B cell (primary cell): ENCODE measurements at regions not wholly inside any gene's neighbourhood (a gene's known extent, or its start where the extent isn't known, plus 50 kb on each side); places are given as distances from the start of the nearest gene placed in this dataset.

ENCODE experiments used
- ATAC-seq: fragments of 200-7000 bp; cut with Tn5 transposase; one replicate; pipeline ENCODE4 v1.10.0; 2021; ENCODE audit warnings: low read depth, mild to moderate bottlenecking, moderate number of reproducible peaks, moderate library complexity
- CTCF ChIA-PET: fragments of 350-600 bp; sonication (Branson Sonifier 250); formaldehyde crosslinking; loops from one replicate; lab custom pipeline; 2021; ENCODE audit warnings: antibody characterized with exemption, inconsistent platforms; lab: Charles Lee
- POLR2A ChIA-PET: fragments of 350-600 bp; sonication (Branson Sonifier 250); formaldehyde crosslinking; loops from one replicate; lab custom pipeline; 2021; ENCODE audit warnings: antibody characterized with exemption; lab: Charles Lee
- DNase-seq: peaks from one replicate; pipeline ENCODE4 v3.0.0; 2013
- H2AFZ ChIP-seq: 2 replicates; pipeline ENCODE4 v1.6.1; 2012; ENCODE audit warnings: mild to moderate bottlenecking, low read depth, low read length; ENCODE audit not compliant: insufficient read depth, poor library complexity, severe bottlenecking
- H3K27ac ChIP-seq, 2 donors: 1 replicate in 1 of 2; 2 replicates in 1 of 2; pipeline ENCODE4 v1.5.1; 2012 to 2013; ENCODE audit warnings: low read length in 2 of 2, mild to moderate bottlenecking in 2 of 2, moderate library complexity in 1 of 2
- H3K27me3 ChIP-seq, 4 experiments: fragments of 200-600 bp in 1 of 4; sonication (generic) in 1 of 4; replicated peaks in 1 of 4; 1 replicate in 2 of 4; 2 replicates in 2 of 4; pipeline versions ENCODE4 v1.6.1 to v1.7.0; 2013 to 2016; ENCODE audit warnings: low read length in 3 of 4, mild to moderate bottlenecking in 2 of 4, mixed read lengths in 1 of 4, moderate library complexity in 1 of 4; ENCODE audit not compliant: insufficient read depth in 4 of 4, control insufficient read depth in 3 of 4; ENCODE audit errors: control extremely low read depth in 1 of 4
- H3K36me3 ChIP-seq, 2 experiments: replicated peaks in 1 of 2; 1 replicate in 1 of 2; 2 replicates in 1 of 2; pipeline versions ENCODE4 v1.6.1 to v1.7.1; 2013; ENCODE audit warnings: low read length in 1 of 2; ENCODE audit not compliant: insufficient read depth in 2 of 2, control insufficient read depth in 1 of 2; ENCODE audit errors: control extremely low read depth in 1 of 2, extremely low read depth in 1 of 2
- H3K4me1 ChIP-seq, 2 donors: fragments of 200-600 bp in 1 of 2; sonication (generic) in 1 of 2; 1 replicate in 1 of 2; 2 replicates in 1 of 2; pipeline versions ENCODE4 v1.5.1 to v1.6.1; 2013 to 2017; ENCODE audit warnings: low read length in 2 of 2; ENCODE audit not compliant: control insufficient read depth in 2 of 2, insufficient read depth in 2 of 2
- H3K4me2 ChIP-seq: replicated peaks from 2 replicates; pipeline ENCODE3; 2012; ENCODE audit warnings: mild to moderate bottlenecking, low read depth, low read length; ENCODE audit not compliant: poor library complexity, severe bottlenecking
- H3K4me3 ChIP-seq, 5 experiments: fragments of 200-600 bp in 1 of 5; sonication (generic) in 1 of 5; 1 replicate in 3 of 5; 2 replicates in 2 of 5; pipeline versions ENCODE4 v1.5.1 to v1.7.0; 2011 to 2016; ENCODE audit warnings: low read length in 4 of 5, mild to moderate bottlenecking in 4 of 5, low read depth in 2 of 5, control low read depth in 1 of 5, moderate library complexity in 1 of 5; ENCODE audit not compliant: insufficient read depth in 1 of 5; ENCODE audit errors: control extremely low read depth in 1 of 5, extremely low read depth in 1 of 5
- H3K79me2 ChIP-seq: fragments of 200-600 bp; sonication (generic); one replicate; pipeline ENCODE4 v1.6.0; 2016; ENCODE audit warnings: low read length; ENCODE audit not compliant: control insufficient read depth, insufficient read depth
- H3K9ac ChIP-seq: fragments of 200-600 bp; sonication (generic); 2 replicates; pipeline ENCODE4 v1.6.1; 2017; ENCODE audit warnings: mild to moderate bottlenecking, low read length, moderate library complexity
- H3K9me3 ChIP-seq, 3 donors: one replicate each; pipeline versions ENCODE4 v1.6.1 to v1.7.1; 2013; ENCODE audit warnings: low read length in 2 of 3; ENCODE audit not compliant: control insufficient read depth in 2 of 3, insufficient read depth in 1 of 3; ENCODE audit errors: control extremely low read depth in 1 of 3
- H4K20me1 ChIP-seq: 2 replicates; pipeline ENCODE4 v1.6.0; 2012; ENCODE audit warnings: mild to moderate bottlenecking, low read length; ENCODE audit not compliant: insufficient read depth, control insufficient read depth, poor library complexity, severe bottlenecking
- H3K27ac Mint-ChIP-seq: one replicate; pipeline ENCODE4 v1.8.0; 2021; ENCODE audit warnings: mixed read lengths
- H3K27me3 Mint-ChIP-seq: one replicate; pipeline ENCODE4 v1.8.0; 2021; ENCODE audit warnings: mixed read lengths
- H3K4me1 Mint-ChIP-seq: one replicate; pipeline ENCODE4 v1.8.0; 2021; ENCODE audit warnings: mixed read lengths
- H3K4me3 Mint-ChIP-seq: one replicate; pipeline ENCODE4 v1.8.0; 2021; ENCODE audit warnings: mixed read lengths
- H3K9me3 Mint-ChIP-seq: one replicate; pipeline ENCODE4 v1.8.0; 2022; ENCODE audit warnings: mixed read lengths; ENCODE audit not compliant: insufficient read depth
- EZH2 ChIP-seq: IDR thresholded peaks from 2 replicates; pipeline ENCODE4 v1.6.1; 2012; ENCODE audit warnings: borderline replicate concordance, low read depth, mild to moderate bottlenecking, moderate library complexity, low read length; ENCODE audit not compliant: insufficient read depth, poor library complexity, severe bottlenecking
- WGBS: methylation state at CpG from one replicate; pipeline ENCODE4 v1.1.5; 2013; ENCODE audit warnings: missing lambda C conversion rate; ENCODE audit not compliant: insufficient coverage; 5-methylcytosine and 5-hydroxymethylcytosine counted together
- intact Hi-C: fragments of 100-400 bp; cut with micrococcal nuclease; formaldehyde crosslinking; loops from one replicate; pipeline ENCODE4 v1.10.0; 2022
- TF ChIP-seq, protein P1 (sequence below): fragments of 200-600 bp; IDR thresholded peaks from one replicate; pipeline ENCODE4 v1.8.0; 2022; ENCODE audit warnings: antibody characterized with exemption, mild to moderate bottlenecking

DNA sequence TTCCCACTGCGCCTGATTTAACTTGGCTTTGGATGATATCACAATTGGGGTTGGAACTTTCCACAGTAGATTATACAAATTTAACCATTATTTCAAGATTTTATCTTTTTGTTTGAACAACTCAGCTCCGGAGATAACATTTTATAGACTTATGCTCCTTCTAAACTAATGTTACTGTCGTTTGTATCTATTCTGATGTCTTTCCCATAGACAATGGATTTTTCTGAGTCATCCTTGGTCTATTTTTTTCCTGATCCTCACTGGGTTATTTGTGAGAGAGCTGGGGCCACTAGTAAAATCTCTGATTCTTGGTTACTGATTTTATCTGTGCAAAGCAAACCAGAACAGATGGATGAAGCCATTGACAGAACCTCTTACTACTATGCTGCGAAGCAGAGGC is 175.1 kb downstream of the SLC38A4 start:
- no peaks in the 10 kb centered on the region for H3K4me1 Mint-ChIP-seq
- TF ChIP-seq, protein P1, sequence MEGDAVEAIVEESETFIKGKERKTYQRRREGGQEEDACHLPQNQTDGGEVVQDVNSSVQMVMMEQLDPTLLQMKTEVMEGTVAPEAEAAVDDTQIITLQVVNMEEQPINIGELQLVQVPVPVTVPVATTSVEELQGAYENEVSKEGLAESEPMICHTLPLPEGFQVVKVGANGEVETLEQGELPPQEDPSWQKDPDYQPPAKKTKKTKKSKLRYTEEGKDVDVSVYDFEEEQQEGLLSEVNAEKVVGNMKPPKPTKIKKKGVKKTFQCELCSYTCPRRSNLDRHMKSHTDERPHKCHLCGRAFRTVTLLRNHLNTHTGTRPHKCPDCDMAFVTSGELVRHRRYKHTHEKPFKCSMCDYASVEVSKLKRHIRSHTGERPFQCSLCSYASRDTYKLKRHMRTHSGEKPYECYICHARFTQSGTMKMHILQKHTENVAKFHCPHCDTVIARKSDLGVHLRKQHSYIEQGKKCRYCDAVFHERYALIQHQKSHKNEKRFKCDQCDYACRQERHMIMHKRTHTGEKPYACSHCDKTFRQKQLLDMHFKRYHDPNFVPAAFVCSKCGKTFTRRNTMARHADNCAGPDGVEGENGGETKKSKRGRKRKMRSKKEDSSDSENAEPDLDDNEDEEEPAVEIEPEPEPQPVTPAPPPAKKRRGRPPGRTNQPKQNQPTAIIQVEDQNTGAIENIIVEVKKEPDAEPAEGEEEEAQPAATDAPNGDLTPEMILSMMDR = no peak
- no peak for TF ChIP-seq EZH2
- Histone ChIP-seq H3K36me3 (peaks cover 0 to 2% of the 10 kb centered on the region in 2 experiments), H3K79me2 (no peaks in the 10 kb centered on the region), H3K4me2 (no peak overlapping the region), H3K9ac (no peak overlapping the region), H3K27me3 (no peaks in the 10 kb centered on the region), H3K9me3 (peaks cover 0 to 8% (median 0%) of the 10 kb centered on the region in 3 donors), H3K4me3 (no peak overlapping the region), H3K27ac (no peak overlapping the region), H2AFZ (no peak overlapping the region), H4K20me1 (no peaks in the 10 kb centered on the region), H3K4me1 (no peaks in the 10 kb centered on the region)
- no peak overlapping the region for H3K27ac Mint-ChIP-seq
- ATAC-seq = no peak
- H3K9me3 Mint-ChIP-seq = peaks cover 2% of the 10 kb centered on the region
- no peak for DNase-seq
- CTCF ChIA-PET = interaction anchor here (1.3 to 1.5 kb wide), 2 partner anchors 11 to 294 kb away, joined by 4 to 5 read pairs; no protein-coding TSS in a partner anchor
- no peak overlapping the region for H3K4me3 Mint-ChIP-seq
- POLR2A ChIA-PET = no interaction called here
- H3K27me3 Mint-ChIP-seq = no peaks in the 10 kb centered on the region
- intact Hi-C loops = no loop called here
- WGBS = no CpG with 5 or more reads among the region's 4 CpGs

DNA sequence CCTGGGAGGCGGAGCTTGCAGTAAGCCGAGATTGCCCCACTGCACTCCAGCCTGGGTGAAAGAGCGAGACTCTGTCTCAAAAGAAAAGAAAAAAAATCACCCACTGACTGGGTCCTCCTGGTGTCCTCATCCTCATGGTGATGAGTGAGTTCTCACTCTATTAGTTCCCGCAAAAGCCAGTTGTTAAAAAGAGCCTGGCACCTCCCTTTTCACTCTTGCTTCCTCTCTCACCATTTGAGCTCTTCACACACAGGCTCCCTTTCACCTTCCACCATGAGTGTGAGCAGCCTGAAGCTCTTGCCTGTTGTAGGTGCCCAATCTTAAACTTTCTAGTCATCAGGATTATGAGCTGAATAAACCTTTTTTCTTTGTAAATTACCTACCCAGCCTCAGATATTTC is 176.4 kb downstream of the SLC38A4 start:
- H4K20me1 ChIP-seq = no peaks in the 10 kb centered on the region
- no peaks in the 10 kb centered on the region for H3K27me3 Mint-ChIP-seq
- H3K4me1 Mint-ChIP-seq = no peaks in the 10 kb centered on the region
- H3K9ac ChIP-seq = no peak overlapping the region
- no peaks in the 10 kb centered on the region for H3K27me3 ChIP-seq
- no peak overlapping the region for H3K4me2 ChIP-seq
- no peak for TF ChIP-seq EZH2
- TF ChIP-seq, protein P1 = no peak
- ChIA-PET POLR2A (no interaction called here), CTCF (no interaction called here)
- H3K79me2 ChIP-seq = no peaks in the 10 kb centered on the region
- no peak for ATAC-seq
- intact Hi-C loops = no loop called here
- H3K36me3 ChIP-seq = peaks cover 0 to 2% of the 10 kb centered on the region in 2 experiments
- no peak overlapping the region for H3K4me3 ChIP-seq
- no peak for DNase-seq
- 100% methylated on average over 3 of the region's 4 CpGs for WGBS
- H3K27ac ChIP-seq = no peak overlapping the region
- H3K27ac Mint-ChIP-seq = no peak overlapping the region
- H2AFZ ChIP-seq = no peak overlapping the region
- no peak overlapping the region for H3K4me3 Mint-ChIP-seq
- peaks cover 0 to 8% (median 0%) of the 10 kb centered on the region in 3 donors for H3K9me3 ChIP-seq
- H3K4me1 ChIP-seq = no peaks in the 10 kb centered on the region
- peaks cover 2% of the 10 kb centered on the region for H3K9me3 Mint-ChIP-seq
